T-cell (primary cell): ENCODE measurements at regions not wholly inside any gene's neighbourhood (a gene's known extent, or its start where the extent isn't known, plus 50 kb on each side); places are given as distances from the start of the nearest gene placed in this dataset.

Experiments
- ATAC-seq, 4 experiments: fragments of 200-7000 bp in 3 of 4; fragments of 150-1000 bp in 1 of 4; cut with Tn5 transposase; replicated peaks in 1 of 4; 1 replicate in 3 of 4; 2 replicates in 1 of 4; pipeline ENCODE4 v1.10.0; 2021; ENCODE audit warnings: moderate library complexity in 3 of 4, mild to moderate bottlenecking in 2 of 4, moderate number of reproducible peaks in 1 of 4
- CTCF ChIA-PET, 2 donors: fragments of 300-600 bp; sonication (Branson Sonifier 250); formaldehyde crosslinking; loops; one replicate each; lab custom pipeline; 2022; ENCODE audit warnings: antibody characterized with exemption in 2 of 2; lab: Charles Lee
- POLR2A ChIA-PET, 2 donors: fragments of 300-600 bp; sonication (Branson Sonifier 250); formaldehyde crosslinking; loops; one replicate each; lab custom pipeline; 2022; ENCODE audit warnings: antibody characterized with exemption in 2 of 2; lab: Charles Lee
- DNase-seq, 35 experiments: peaks; one replicate each; pipeline versions ENCODE4 v3.0.0 to v3.0.0-alpha.2; 2013 to 2023
- H3K27ac ChIP-seq: one replicate; pipeline ENCODE4 v1.5.1; 2013; ENCODE audit warnings: low read length
- H3K27me3 ChIP-seq, 2 experiments: replicated peaks in 1 of 2; 1 replicate in 1 of 2; 2 replicates in 1 of 2; pipeline versions ENCODE4 v1.6.1 to v1.7.0; 2013; ENCODE audit warnings: low read length in 1 of 2, mixed read lengths in 1 of 2; ENCODE audit not compliant: control insufficient read depth in 2 of 2, insufficient read depth in 2 of 2; ENCODE audit errors: extremely low read depth in 1 of 2
- H3K36me3 ChIP-seq, 2 donors: 1 replicate in 1 of 2; 2 replicates in 1 of 2; pipeline versions ENCODE4 v1.6.1 to v1.7.0; 2013; ENCODE audit warnings: low read length in 1 of 2; ENCODE audit not compliant: control insufficient read depth in 2 of 2, insufficient read depth in 1 of 2; ENCODE audit errors: extremely low read depth in 1 of 2
- H3K4me1 ChIP-seq, 2 experiments: 1 replicate in 1 of 2; 2 replicates in 1 of 2; pipeline versions ENCODE4 v1.6.1 to v1.7.0; 2013; ENCODE audit warnings: low read length in 2 of 2, mixed read lengths in 1 of 2; ENCODE audit not compliant: insufficient read depth in 2 of 2, control insufficient read depth in 1 of 2; ENCODE audit errors: extremely low read depth in 1 of 2
- H3K4me3 ChIP-seq, 2 donors: 1 replicate in 1 of 2; 2 replicates in 1 of 2; pipeline versions ENCODE4 v1.5.1 to v1.7.0; 2013; ENCODE audit warnings: mild to moderate bottlenecking in 2 of 2, low read length in 1 of 2, moderate library complexity in 1 of 2; ENCODE audit not compliant: control insufficient read depth in 1 of 2; ENCODE audit errors: extremely low read depth in 1 of 2
- H3K9me3 ChIP-seq: 2 replicates; pipeline ENCODE4 v1.7.0; 2013
- H3K27ac Mint-ChIP-seq, 2 donors: one replicate each; pipeline ENCODE4 v1.8.0; 2020 to 2021; ENCODE audit warnings: mild to moderate bottlenecking in 2 of 2, mixed read lengths in 2 of 2
- H3K27me3 Mint-ChIP-seq, 2 donors: one replicate each; pipeline ENCODE4 v1.8.0; 2021 to 2022; ENCODE audit warnings: mixed read lengths in 2 of 2
- H3K36me3 Mint-ChIP-seq: one replicate; pipeline ENCODE4 v1.8.0; 2021; ENCODE audit warnings: mixed read lengths
- H3K4me1 Mint-ChIP-seq, 3 donors: one replicate each; pipeline ENCODE4 v1.8.0; 2020 to 2022; ENCODE audit warnings: mixed read lengths in 3 of 3, mild to moderate bottlenecking in 1 of 3
- H3K4me3 Mint-ChIP-seq, 3 donors: one replicate each; pipeline ENCODE4 v1.8.0; 2020 to 2022; ENCODE audit warnings: mild to moderate bottlenecking in 3 of 3, mixed read lengths in 3 of 3, moderate library complexity in 3 of 3
- H3K9me3 Mint-ChIP-seq, 3 donors: one replicate each; pipeline ENCODE4 v1.8.0; 2020 to 2022; ENCODE audit warnings: mixed read lengths in 3 of 3
- WGBS: methylation state at CpG from one replicate; pipeline ENCODE4 v1.1.5; 2013; ENCODE audit warnings: missing lambda C conversion rate; ENCODE audit not compliant: insufficient coverage; 5-methylcytosine and 5-hydroxymethylcytosine counted together

- ChIA-PET CTCF (interaction anchor here (0.6 to 5.0 kb wide), 22 partner anchors 8 to 1192 kb away, joined by 3 to 43 read pairs (median 6); partner anchors contain the start of gene CHD2 (in 1 of the 2)), POLR2A (interaction anchor here (0.5 to 4.6 kb wide), 24 partner anchors 11 to 1524 kb away, joined by 3 to 132 read pairs (median 5); no protein-coding TSS in a partner anchor)
- Mint-ChIP-seq H3K4me1 (peaks cover 44 to 53% (median 51%) of the 10 kb centered on the region in 3 donors), H3K4me3 (peak overlapping the region; percentile 85 to 91 (median 91)), H3K27ac (peak overlapping the region; percentile 98 to 99), H3K27me3 (no peaks in the 10 kb centered on the region), H3K36me3 (no peaks in the 10 kb centered on the region), H3K9me3 (no peaks in the 10 kb centered on the region)
- peak; percentile 83 to 91 (median 84) for ATAC-seq
- H3K4me3 ChIP-seq: peak overlapping the region; percentile 62 to 94
- DNase-seq: peak; percentile 96 to 99 (median 98)
- under 1% methylated on average over 77 of the region's 80 CpGs for WGBS
- peak overlapping the region; percentile 100 for H3K27ac ChIP-seq
- peaks cover 32 to 56% of the 10 kb centered on the region in 2 experiments for H3K4me1 ChIP-seq
- H3K36me3 ChIP-seq: no peaks in the 10 kb centered on the region
- no peaks in the 10 kb centered on the region for H3K27me3 ChIP-seq
- no peaks in the 10 kb centered on the region for H3K9me3 ChIP-seq
Observed at GRCh38 chr15:92809064-92809879, 90.9 kb upstream of the CHD2 start.

GRCh38 chr15:92809880-92810361, 90.2 kb upstream of the CHD2 start:
- no peaks in the 10 kb centered on the region for H3K27me3 ChIP-seq
- H3K36me3 Mint-ChIP-seq: no peaks in the 10 kb centered on the region
- H3K9me3 ChIP-seq: no peaks in the 10 kb centered on the region
- ChIA-PET POLR2A (interaction anchor here (0.5 to 4.6 kb wide), 18 partner anchors 10 to 105 kb away, joined by 3 to 132 read pairs (median 7); no protein-coding TSS in a partner anchor), CTCF (interaction anchor here (0.6 to 5.0 kb wide), 17 partner anchors 9 to 1191 kb away, joined by 3 to 43 read pairs (median 7); no protein-coding TSS in a partner anchor)
- peaks cover 47 to 58% (median 54%) of the 10 kb centered on the region in 3 donors for H3K4me1 Mint-ChIP-seq
- no peaks in the 10 kb centered on the region for H3K27me3 Mint-ChIP-seq
- H3K27ac Mint-ChIP-seq: peak overlapping the region; percentile 98 to 99
- H3K4me3 Mint-ChIP-seq: peak overlapping the region; percentile 85 to 91 (median 91)
- H3K27ac ChIP-seq: peak overlapping the region; percentile 100
- peaks cover 35 to 63% of the 10 kb centered on the region in 2 experiments for H3K4me1 ChIP-seq
- 4% methylated on average over 5 of the region's 12 CpGs for WGBS
- DNase-seq (peak in 10 of 35 experiments; percentile 11 to 59 (median 24)), ATAC-seq (peak in 1 of 4 experiments; percentile 0)
- peak overlapping the region; percentile 62 to 94 for H3K4me3 ChIP-seq
- H3K36me3 ChIP-seq: no peaks in the 10 kb centered on the region
- no peaks in the 10 kb centered on the region for H3K9me3 Mint-ChIP-seq

GRCh38 chr15:92810418-92811138, 89.5 kb upstream of the CHD2 start:
- Mint-ChIP-seq H3K27me3 (no peaks in the 10 kb centered on the region), H3K9me3 (no peaks in the 10 kb centered on the region), H3K4me3 (peak overlapping the region; percentile 85 to 91 (median 91)), H3K27ac (peak overlapping the region; percentile 98 to 99), H3K4me1 (peaks cover 47 to 62% (median 56%) of the 10 kb centered on the region in 3 donors), H3K36me3 (no peaks in the 10 kb centered on the region)
- ChIA-PET CTCF (interaction anchor here in 1 of 2 donors (0.6 to 5.0 kb wide), 13 partner anchors 9 to 220 kb away, joined by 3 to 43 read pairs (median 6); no protein-coding TSS in a partner anchor), POLR2A (interaction anchor here (0.5 to 4.6 kb wide), 20 partner anchors 9 to 105 kb away, joined by 3 to 132 read pairs (median 7); no protein-coding TSS in a partner anchor)
- DNase-seq: peak in 1 of 35 experiments; percentile 25
- Histone ChIP-seq H3K9me3 (no peaks in the 10 kb centered on the region), H3K27ac (peak overlapping the region; percentile 100), H3K36me3 (no peaks in the 10 kb centered on the region), H3K27me3 (no peaks in the 10 kb centered on the region), H3K4me3 (peak overlapping the region; percentile 62 to 94), H3K4me1 (peaks cover 35 to 67% of the 10 kb centered on the region in 2 experiments)
- 10% methylated on average over 2 of the region's 10 CpGs for WGBS
- no peak for ATAC-seq

GRCh38 chr15:92811148-92811913, 88.8 kb upstream of the CHD2 start:
- CTCF ChIA-PET: interaction anchor here in 1 of 2 donors (1.1 to 5.0 kb wide), 5 partner anchors 9 to 71 kb away, joined by 4 to 43 read pairs (median 6); no protein-coding TSS in a partner anchor
- Histone ChIP-seq H3K36me3 (no peaks in the 10 kb centered on the region), H3K27ac (peak overlapping the region; percentile 100), H3K9me3 (no peaks in the 10 kb centered on the region), H3K4me3 (no peak overlapping the region), H3K4me1 (peaks cover 35 to 67% of the 10 kb centered on the region in 2 experiments), H3K27me3 (no peaks in the 10 kb centered on the region)
- H3K4me3 Mint-ChIP-seq: peak overlapping the region; percentile 85 to 91 (median 91)
- peaks cover 47 to 63% (median 56%) of the 10 kb centered on the region in 3 donors for H3K4me1 Mint-ChIP-seq
- H3K27ac Mint-ChIP-seq: peak overlapping the region; percentile 98 to 99
- DNase-seq: peak in 1 of 35 experiments; percentile 41
- POLR2A ChIA-PET: interaction anchor here (0.6 to 4.6 kb wide), 11 partner anchors 9 to 108 kb away, joined by 3 to 132 read pairs (median 4); partner anchors contain the start of gene CHD2 (in 1 of the 2)
- no peaks in the 10 kb centered on the region for H3K27me3 Mint-ChIP-seq
- WGBS: 86% methylated on average over 1 of the region's 6 CpGs
- H3K36me3 Mint-ChIP-seq: no peaks in the 10 kb centered on the region
- no peaks in the 10 kb centered on the region for H3K9me3 Mint-ChIP-seq
- ATAC-seq: no peak

- no peaks in the 10 kb centered on the region for H3K9me3 Mint-ChIP-seq
- H3K36me3 Mint-ChIP-seq: no peaks in the 10 kb centered on the region
- no peaks in the 10 kb centered on the region for H3K27me3 ChIP-seq
- H3K4me3 Mint-ChIP-seq: peak overlapping the region in 1 of 3 donors; percentile 91
- ChIA-PET CTCF (interaction anchor here in 1 of 2 donors (5.0 kb wide), 1 partner anchor 71 kb away, joined by 43 read pairs; no protein-coding TSS in a partner anchor), POLR2A (interaction anchor here (0.6 to 4.6 kb wide), 6 partner anchors 8 to 104 kb away, joined by 3 to 132 read pairs (median 6); no protein-coding TSS in a partner anchor)
- H3K27me3 Mint-ChIP-seq: no peaks in the 10 kb centered on the region
- peaks cover 49 to 65% (median 59%) of the 10 kb centered on the region in 3 donors for H3K4me1 Mint-ChIP-seq
- WGBS: 96% methylated on average over 10 of the region's 12 CpGs
- H3K27ac Mint-ChIP-seq: peak overlapping the region; percentile 98 to 99
- ATAC-seq (no peak), DNase-seq (no peak)
- peaks cover 35 to 62% of the 10 kb centered on the region in 2 experiments for H3K4me1 ChIP-seq
- H3K9me3 ChIP-seq: no peaks in the 10 kb centered on the region
- peak overlapping the region; percentile 100 for H3K27ac ChIP-seq
- H3K4me3 ChIP-seq: no peak overlapping the region
- H3K36me3 ChIP-seq: no peaks in the 10 kb centered on the region
Observed at GRCh38 chr15:92812271-92812670, 87.9 kb upstream of the CHD2 start.
